Liver (tissue), 8 donors: ENCODE measurements at regions not wholly inside any gene's neighbourhood (a gene's known extent, or its start where the extent isn't known, plus 50 kb on each side); places are given as distances from the start of the nearest gene placed in this dataset.

Experiments used
- DNase-seq: peaks from one replicate; pipeline ENCODE4 v3.0.0-alpha.2; 2017; ENCODE audit warnings: low spot score
- H3K27ac ChIP-seq, 2 donors: one replicate each; pipeline ENCODE4 v1.7.0; 2013; ENCODE audit warnings: inconsistent platforms in 2 of 2, low read length in 2 of 2, control low read depth in 1 of 2, low read depth in 1 of 2, mild to moderate bottlenecking in 1 of 2
- H3K27me3 ChIP-seq, 4 donors: one replicate each; pipeline versions ENCODE4 v1.6.1 to v1.7.0; 2013; ENCODE audit warnings: low read length in 3 of 4, inconsistent platforms in 1 of 4, mild to moderate bottlenecking in 1 of 4, moderate library complexity in 1 of 4; ENCODE audit not compliant: control insufficient read depth in 4 of 4, insufficient read depth in 4 of 4
- H3K36me3 ChIP-seq, 4 donors: one replicate each; pipeline versions ENCODE4 v1.6.1 to v1.7.0; 2013; ENCODE audit warnings: low read length in 3 of 4, mild to moderate bottlenecking in 3 of 4, low read depth in 1 of 4, moderate library complexity in 1 of 4; ENCODE audit not compliant: control insufficient read depth in 4 of 4, insufficient read depth in 3 of 4
- H3K4me1 ChIP-seq, 4 donors: one replicate each; pipeline versions ENCODE4 v1.6.1 to v1.7.0; 2013; ENCODE audit warnings: low read length in 3 of 4, mild to moderate bottlenecking in 3 of 4, moderate library complexity in 1 of 4; ENCODE audit not compliant: control insufficient read depth in 4 of 4, insufficient read depth in 4 of 4
- H3K4me3 ChIP-seq, 3 donors: one replicate each; pipeline versions ENCODE4 v1.6.1 to v1.7.0; 2013; ENCODE audit warnings: low read length in 3 of 3, control low read depth in 1 of 3, low read depth in 1 of 3, mild to moderate bottlenecking in 1 of 3
- H3K9ac ChIP-seq, 2 donors: one replicate each; pipeline ENCODE4 v1.7.0; 2013; ENCODE audit warnings: low read length in 2 of 2, mild to moderate bottlenecking in 2 of 2, moderate library complexity in 2 of 2, control low read depth in 1 of 2, low read depth in 1 of 2
- H3K9me3 ChIP-seq, 4 donors: one replicate each; pipeline versions ENCODE4 v1.6.1 to v1.7.0; 2013; ENCODE audit warnings: low read length in 3 of 4; ENCODE audit not compliant: control insufficient read depth in 4 of 4
- ATF3 ChIP-seq: IDR thresholded peaks from 2 replicates; pipeline ENCODE4 v1.6.1; 2016; ENCODE audit warnings: antibody characterized with exemption
- CTCF ChIP-seq: fragments of 150-350 bp; IDR thresholded peaks from 2 replicates; pipeline ENCODE4 v1.5.1; 2017; ENCODE audit warnings: improper control_type of control experiment, low read depth, low read length; ENCODE audit not compliant: missing input control
- EGR1 ChIP-seq, 2 donors: IDR thresholded peaks; 2 replicates each; pipeline ENCODE4 v1.6.1; 2016 to 2018; ENCODE audit warnings: antibody characterized with exemption in 2 of 2, low read depth in 2 of 2
- FOXA1 ChIP-seq: IDR thresholded peaks from 2 replicates; pipeline ENCODE4 v1.6.1; 2016; ENCODE audit warnings: antibody characterized with exemption
- FOXA2 ChIP-seq: IDR thresholded peaks from 2 replicates; pipeline ENCODE4 v1.6.1; 2016; ENCODE audit warnings: antibody characterized with exemption
- HNF4A ChIP-seq, 2 donors: conservative IDR thresholded peaks; 2 replicates each; pipeline ENCODE4 v1.6.1; 2016; ENCODE audit warnings: antibody characterized with exemption in 2 of 2, mild to moderate bottlenecking in 2 of 2
- HNF4G ChIP-seq: IDR thresholded peaks from 2 replicates; pipeline ENCODE4 v1.6.1; 2016; ENCODE audit warnings: antibody characterized with exemption
- JUND ChIP-seq, 2 donors: IDR thresholded peaks; 2 replicates each; pipeline ENCODE4 v1.6.1; 2016; ENCODE audit warnings: antibody characterized with exemption in 2 of 2
- MAX ChIP-seq: IDR thresholded peaks from 2 replicates; pipeline ENCODE4 v1.6.1; 2016; ENCODE audit warnings: antibody characterized with exemption
- NR2F2 ChIP-seq: IDR thresholded peaks from 2 replicates; pipeline ENCODE4 v1.6.1; 2016; ENCODE audit warnings: antibody characterized with exemption
- RAD21 ChIP-seq, 2 donors: IDR thresholded peaks; 2 replicates each; pipeline ENCODE4 v1.6.1; 2016; ENCODE audit warnings: antibody characterized with exemption in 2 of 2, mild to moderate bottlenecking in 2 of 2
- REST ChIP-seq: IDR thresholded peaks from 2 replicates; pipeline ENCODE4 v1.6.1; 2016; ENCODE audit warnings: antibody characterized with exemption, mild to moderate bottlenecking
- RXRA ChIP-seq, 2 donors: IDR thresholded peaks; 2 replicates each; pipeline ENCODE4 v1.6.1; 2017 to 2018; ENCODE audit warnings: antibody characterized with exemption in 2 of 2, mild to moderate bottlenecking in 1 of 2
- SP1 ChIP-seq: IDR thresholded peaks from 2 replicates; pipeline ENCODE4 v1.6.1; 2018; ENCODE audit warnings: antibody characterized with exemption, mild to moderate bottlenecking
- TAF1 ChIP-seq: conservative IDR thresholded peaks from 2 replicates; pipeline ENCODE4 v1.6.1; 2016; ENCODE audit warnings: antibody characterized with exemption, mild to moderate bottlenecking
- YY1 ChIP-seq: IDR thresholded peaks from 2 replicates; pipeline ENCODE4 v1.6.1; 2016; ENCODE audit warnings: antibody characterized with exemption, mild to moderate bottlenecking
- ZBTB33 ChIP-seq: IDR thresholded peaks from 2 replicates; pipeline ENCODE4 v1.6.1; 2016; ENCODE audit warnings: antibody characterized with exemption
- WGBS: extraction: QIAGEN DNeasy Blood & Tissue Kit; methylation state at CpG from one replicate; pipeline ENCODE4 v1.1.7; 2013; 5-methylcytosine and 5-hydroxymethylcytosine counted together
- donor health status: healthy.
- donor health status: healthy.
- donor health status: healthy.
- donor health status: healthy.
- donor health status: healthy.

GRCh38 chrX:79645749-79646148, 278.6 kb upstream of the ITM2A start:
- no peak for TF ChIP-seq TAF1
- no peak for TF ChIP-seq REST
- no peak for TF ChIP-seq RAD21 (IDR thresholded peaks at IDR 0.05)
- H3K27ac ChIP-seq: no peak overlapping the region
- H3K9me3 ChIP-seq: no peaks in the 10 kb centered on the region
- peaks cover 0 to 5% (median 0%) of the 10 kb centered on the region in 4 donors for H3K27me3 ChIP-seq
- H3K4me3 ChIP-seq: no peak overlapping the region
- no peaks in the 10 kb centered on the region for H3K36me3 ChIP-seq
- DNase-seq: no peak
- WGBS: 60% methylated on average over 3 of the region's 3 CpGs
- no peak overlapping the region for H3K9ac ChIP-seq
- no peaks in the 10 kb centered on the region for H3K4me1 ChIP-seq

- H3K27me3 ChIP-seq: no peaks in the 10 kb centered on the region
- DNase-seq: no peak
- 75% methylated on average over 5 of the region's 5 CpGs for WGBS
- H3K9me3 ChIP-seq: no peaks in the 10 kb centered on the region
- no peak for TF ChIP-seq NR2F2
- no peak for TF ChIP-seq RAD21 (IDR thresholded peaks at IDR 0.05)
- no peak for TF ChIP-seq HNF4A (conservative IDR thresholded peaks at IDR 0.05)
- TF ChIP-seq MAX: no peak
- no peak for TF ChIP-seq FOXA2
- no peak for TF ChIP-seq JUND (IDR thresholded peaks at IDR 0.05)
- TF ChIP-seq ATF3: no peak
- no peak for TF ChIP-seq SP1
- no peak for TF ChIP-seq FOXA1
- no peak for TF ChIP-seq HNF4G
- TF ChIP-seq RXRA (IDR thresholded peaks at IDR 0.05): no peak
- TF ChIP-seq YY1: no peak
- no peak for TF ChIP-seq CTCF
- TF ChIP-seq EGR1 (IDR thresholded peaks at IDR 0.05; ENCODE audit: low read depth in 2 of 2): no peak
- TF ChIP-seq TAF1: no peak
- TF ChIP-seq ZBTB33: no peak
- TF ChIP-seq REST: no peak
- no peaks in the 10 kb centered on the region for H3K4me1 ChIP-seq
- no peak overlapping the region for H3K9ac ChIP-seq
- no peak overlapping the region for H3K4me3 ChIP-seq
- no peaks in the 10 kb centered on the region for H3K36me3 ChIP-seq
- no peak overlapping the region for H3K27ac ChIP-seq
Measured at GRCh38 chrX:79631526-79631925, 264.4 kb upstream of the ITM2A start.
